ENCODE measurements at regions not wholly inside any gene's neighbourhood (a gene's known extent, or its start where the extent isn't known, plus 50 kb on each side); places are given as distances from the start of the nearest gene placed in this dataset.
A peak's percentile ranks its signal among the peaks of the same experiment; 100 is the strongest.

- no peak for TF ChIP-seq ATF6 (CRISPR knock-in tag; conservative IDR thresholded peaks at IDR 0.05)
- peak; percentile 15; the same call in 1 of the 2 replicates for TF ChIP-seq POGZ (CRISPR knock-in tag; IDR thresholded peaks at IDR 0.05)
- 0 out of 2 replicates have a peak, but pooled peaks have one; percentile 63 for TF ChIP-seq ZNF335 (CRISPR knock-in tag; IDR thresholded peaks at IDR 0.05)
- TF ChIP-seq, protein P1, sequence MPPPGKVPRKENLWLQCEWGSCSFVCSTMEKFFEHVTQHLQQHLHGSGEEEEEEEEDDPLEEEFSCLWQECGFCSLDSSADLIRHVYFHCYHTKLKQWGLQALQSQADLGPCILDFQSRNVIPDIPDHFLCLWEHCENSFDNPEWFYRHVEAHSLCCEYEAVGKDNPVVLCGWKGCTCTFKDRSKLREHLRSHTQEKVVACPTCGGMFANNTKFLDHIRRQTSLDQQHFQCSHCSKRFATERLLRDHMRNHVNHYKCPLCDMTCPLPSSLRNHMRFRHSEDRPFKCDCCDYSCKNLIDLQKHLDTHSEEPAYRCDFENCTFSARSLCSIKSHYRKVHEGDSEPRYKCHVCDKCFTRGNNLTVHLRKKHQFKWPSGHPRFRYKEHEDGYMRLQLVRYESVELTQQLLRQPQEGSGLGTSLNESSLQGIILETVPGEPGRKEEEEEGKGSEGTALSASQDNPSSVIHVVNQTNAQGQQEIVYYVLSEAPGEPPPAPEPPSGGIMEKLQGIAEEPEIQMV (CRISPR knock-in tag; IDR thresholded peaks at IDR 0.05; ENCODE audit: low read depth) = no peak
- TF ChIP-seq, protein P2, sequence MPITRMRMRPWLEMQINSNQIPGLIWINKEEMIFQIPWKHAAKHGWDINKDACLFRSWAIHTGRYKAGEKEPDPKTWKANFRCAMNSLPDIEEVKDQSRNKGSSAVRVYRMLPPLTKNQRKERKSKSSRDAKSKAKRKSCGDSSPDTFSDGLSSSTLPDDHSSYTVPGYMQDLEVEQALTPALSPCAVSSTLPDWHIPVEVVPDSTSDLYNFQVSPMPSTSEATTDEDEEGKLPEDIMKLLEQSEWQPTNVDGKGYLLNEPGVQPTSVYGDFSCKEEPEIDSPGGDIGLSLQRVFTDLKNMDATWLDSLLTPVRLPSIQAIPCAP (CRISPR knock-in tag; IDR thresholded peaks at IDR 0.05; ENCODE audit: low read depth) = no peak
- no peak for TF ChIP-seq TSC22D2 (CRISPR knock-in tag; IDR thresholded peaks at IDR 0.05; ENCODE audit: borderline replicate concordance)
- TF ChIP-seq ZMYM4 (CRISPR knock-in tag; IDR thresholded peaks at IDR 0.05) = no peak
- TF ChIP-seq, protein P3, sequence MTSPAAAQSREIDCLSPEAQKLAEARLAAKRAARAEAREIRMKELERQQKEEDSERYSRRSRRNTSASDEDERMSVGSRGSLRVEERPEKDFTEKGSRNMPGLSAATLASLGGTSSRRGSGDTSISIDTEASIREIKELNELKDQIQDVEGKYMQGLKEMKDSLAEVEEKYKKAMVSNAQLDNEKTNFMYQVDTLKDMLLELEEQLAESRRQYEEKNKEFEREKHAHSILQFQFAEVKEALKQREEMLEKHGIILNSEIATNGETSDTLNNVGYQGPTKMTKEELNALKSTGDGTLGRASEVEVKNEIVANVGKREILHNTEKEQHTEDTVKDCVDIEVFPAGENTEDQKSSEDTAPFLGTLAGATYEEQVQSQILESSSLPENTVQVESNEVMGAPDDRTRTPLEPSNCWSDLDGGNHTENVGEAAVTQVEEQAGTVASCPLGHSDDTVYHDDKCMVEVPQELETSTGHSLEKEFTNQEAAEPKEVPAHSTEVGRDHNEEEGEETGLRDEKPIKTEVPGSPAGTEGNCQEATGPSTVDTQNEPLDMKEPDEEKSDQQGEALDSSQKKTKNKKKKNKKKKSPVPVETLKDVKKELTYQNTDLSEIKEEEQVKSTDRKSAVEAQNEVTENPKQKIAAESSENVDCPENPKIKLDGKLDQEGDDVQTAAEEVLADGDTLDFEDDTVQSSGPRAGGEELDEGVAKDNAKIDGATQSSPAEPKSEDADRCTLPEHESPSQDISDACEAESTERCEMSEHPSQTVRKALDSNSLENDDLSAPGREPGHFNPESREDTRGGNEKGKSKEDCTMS (CRISPR knock-in tag; conservative IDR thresholded peaks at IDR 0.05) = no peak
- TF ChIP-seq SRF (IDR thresholded peaks at IDR 0.05; ENCODE audit: low read depth, low read length) = no peak
- TF ChIP-seq FOXA3 (CRISPR knock-in tag; IDR thresholded peaks at IDR 0.05) = peak; percentile 75
- peak; percentile 19; the same call in 1 of the 2 replicates for TF ChIP-seq TARDBP (CRISPR knock-in tag; IDR thresholded peaks at IDR 0.05)
- no peak for TF ChIP-seq CAMTA2 (CRISPR knock-in tag; IDR thresholded peaks at IDR 0.05; ENCODE audit: borderline replicate concordance)
- TF ChIP-seq RARA (CRISPR knock-in tag; IDR thresholded peaks at IDR 0.05) = peak; percentile 71
- no peak for TF ChIP-seq ZNF44 (CRISPR knock-in tag; IDR thresholded peaks at IDR 0.05)
- TF ChIP-seq ZNF816 (CRISPR knock-in tag; IDR thresholded peaks at IDR 0.05; ENCODE audit: borderline replicate concordance) = no peak
- no peak for TF ChIP-seq RAD21 (CRISPR knock-in tag; IDR thresholded peaks at IDR 0.05)
- no peak for TF ChIP-seq MZF1 (CRISPR knock-in tag; IDR thresholded peaks at IDR 0.05; ENCODE audit: borderline replicate concordance)
- no peak for TF ChIP-seq ATF7-NPFF (CRISPR knock-in tag; IDR thresholded peaks at IDR 0.05; ENCODE audit: low read depth)
- TF ChIP-seq RELA (CRISPR knock-in tag; IDR thresholded peaks at IDR 0.05) = 0 out of 2 replicates have a peak, but pooled peaks have one; percentile 30
- no peak for TF ChIP-seq PRDM4 (CRISPR knock-in tag; IDR thresholded peaks at IDR 0.05; ENCODE audit: borderline replicate concordance)
- TF ChIP-seq SOX6 (IDR thresholded peaks at IDR 0.05) = no peak
- TF ChIP-seq SOX6 (CRISPR knock-in tag; IDR thresholded peaks at IDR 0.05) = no peak
Measured at GRCh38 chr14:34039428-34040047, 88.7 kb upstream of the EGLN3 start (continued).

Data from HepG2 (cell line).